ENCODE measurements at regions not wholly inside any gene's neighbourhood (a gene's known extent, or its start where the extent isn't known, plus 50 kb on each side); places are given as distances from the start of the nearest gene placed in this dataset.
"Not testable (repeated sequence)": the region's sequence is repeated elsewhere in the genome, so short reads cannot be mapped to it uniquely, and the experiment has no call there.

DNA sequence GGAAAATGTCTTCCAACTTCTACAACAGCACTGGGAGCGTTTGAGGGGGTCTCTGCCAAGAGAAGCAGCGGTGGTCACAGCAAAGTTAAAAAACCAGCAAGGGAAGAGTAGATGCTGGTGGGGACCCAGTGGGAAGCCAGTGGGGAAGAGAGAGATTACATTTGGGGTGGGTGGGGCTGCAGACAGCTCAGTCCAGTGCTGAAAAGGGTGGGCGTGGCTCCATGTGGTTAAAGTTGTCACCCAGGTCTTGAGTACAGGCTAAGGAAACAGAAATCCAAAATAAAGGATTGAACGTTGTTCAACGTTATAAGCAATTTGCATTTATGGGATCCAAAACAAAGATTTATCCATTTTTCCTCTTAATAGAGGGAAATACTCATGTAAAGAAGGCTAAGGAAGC, 106.3 kb upstream of the LY86 start:
- TF ChIP-seq ZNF274 (IDR thresholded peaks at IDR 0.05; ENCODE audit: low read depth, low read length): no peak
- H3K4me3 ChIP-seq (ENCODE audit: low read length): no peak overlapping the region

GRCh38 chr6:6483168-6483567, 105.4 kb upstream of the LY86 start:
- no peak for TF ChIP-seq ZNF274 (IDR thresholded peaks at IDR 0.05; ENCODE audit: low read depth, low read length)

DNA sequence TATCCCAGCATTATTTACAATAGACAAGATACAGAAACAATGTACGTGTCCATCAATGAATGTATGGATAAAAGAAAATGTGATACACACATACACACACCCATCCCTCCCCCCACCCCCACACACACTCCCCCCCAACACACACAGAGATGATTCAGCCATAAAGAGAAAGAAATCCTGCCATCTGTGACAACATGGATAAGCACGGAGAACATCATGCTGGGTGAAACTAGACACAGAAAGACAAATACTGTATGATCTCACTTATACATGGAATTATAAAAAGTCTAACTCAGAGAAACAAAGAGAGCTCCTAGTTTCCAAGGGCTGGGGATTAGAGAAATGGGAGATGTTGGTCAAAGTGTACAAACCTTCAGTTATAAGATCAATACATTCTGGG, 104.8 kb upstream of the LY86 start:
- no peak for TF ChIP-seq ZNF274 (IDR thresholded peaks at IDR 0.05; ENCODE audit: low read depth, low read length)

More at GRCh38 chr6:6483168-6483567, 105.4 kb upstream of the LY86 start:
- no peak overlapping the region for H3K4me3 ChIP-seq (ENCODE audit: low read length)

GRCh38 chr6:6484681-6485080, 103.8 kb upstream of the LY86 start:
- no peak for TF ChIP-seq ZNF274 (IDR thresholded peaks at IDR 0.05; ENCODE audit: low read depth, low read length)
- no peak overlapping the region for H3K4me3 ChIP-seq (ENCODE audit: low read length)

More for the DNA sequence above, 104.8 kb upstream of the LY86 start:
- no peak overlapping the region for H3K4me3 ChIP-seq (ENCODE audit: low read length)

GRCh38 chr6:6486595-6486994, 101.9 kb upstream of the LY86 start:
- no peak for TF ChIP-seq ZNF274 (IDR thresholded peaks at IDR 0.05; ENCODE audit: low read depth, low read length)
- H3K4me3 ChIP-seq (ENCODE audit: low read length): no peak overlapping the region

DNA sequence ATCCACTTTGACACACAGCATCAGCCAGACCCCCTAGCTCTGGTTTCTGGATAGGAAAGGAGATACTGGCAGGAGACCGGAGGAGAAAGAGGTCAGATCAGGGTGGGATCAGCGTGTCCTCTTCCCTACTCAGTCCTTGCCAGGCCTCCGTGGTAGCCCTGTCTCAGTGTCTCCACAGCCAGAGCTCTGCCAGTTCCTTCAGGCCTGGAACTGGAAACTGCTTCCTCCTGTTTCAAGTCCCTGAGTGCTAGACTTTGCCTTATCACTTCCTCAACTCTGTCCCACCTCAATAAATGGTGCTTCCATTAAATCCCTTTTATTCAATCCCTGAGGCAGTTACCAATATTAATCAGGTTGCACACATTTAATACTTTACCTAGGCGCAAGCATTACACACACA, 96.8 kb upstream of the LY86 start:
- no peak overlapping the region for H3K4me3 ChIP-seq (ENCODE audit: low read length)
- TF ChIP-seq ZNF274 (IDR thresholded peaks at IDR 0.05; ENCODE audit: low read depth, low read length): no peak

GRCh38 chr6:6492675-6493074, 95.8 kb upstream of the LY86 start:
- TF ChIP-seq ZNF274 (IDR thresholded peaks at IDR 0.05; ENCODE audit: low read depth, low read length): no peak

DNA sequence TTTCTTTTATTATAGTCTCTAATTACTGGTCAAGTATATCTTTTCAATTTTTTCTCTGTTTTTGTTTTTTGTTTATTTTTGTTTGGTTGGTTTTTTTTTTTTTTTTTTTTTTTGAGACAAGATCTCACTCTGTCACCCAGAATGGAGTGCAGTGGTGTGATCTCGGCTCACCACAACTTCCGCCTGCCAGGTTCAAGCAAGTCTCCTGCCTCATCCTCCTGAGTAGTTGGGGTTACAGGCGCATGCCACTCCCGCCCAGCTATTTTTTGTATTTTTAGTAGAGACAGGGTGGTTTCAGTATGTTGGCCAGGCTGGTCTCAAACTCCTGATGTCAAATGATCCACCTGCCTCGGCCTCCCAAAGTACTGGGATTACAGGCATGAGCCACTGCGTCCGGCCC, 94.4 kb upstream of the LY86 start:
- H3K4me3 ChIP-seq (ENCODE audit: low read length): not testable (repeated sequence)

More at GRCh38 chr6:6492675-6493074, 95.8 kb upstream of the LY86 start:
- H3K4me3 ChIP-seq (ENCODE audit: low read length): no peak overlapping the region

DNA sequence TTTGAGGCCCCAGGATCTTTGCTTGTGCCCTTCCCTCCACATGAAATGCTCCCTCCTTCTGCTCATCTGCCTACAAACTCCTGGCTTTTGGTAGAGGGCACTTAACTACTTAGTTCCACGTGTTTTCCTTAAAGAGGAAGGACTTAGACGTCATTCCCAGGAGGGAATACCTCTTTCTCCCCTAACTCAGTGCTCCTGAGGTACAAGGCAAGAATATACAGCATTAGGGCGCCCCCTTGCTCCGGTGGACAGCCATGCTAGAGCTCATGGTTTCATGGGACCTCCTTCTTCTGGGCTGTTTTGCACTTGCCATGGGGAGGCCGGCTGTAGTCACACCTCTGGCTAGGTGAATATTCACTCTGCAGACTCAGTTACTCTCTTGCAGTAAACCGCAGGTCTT, 93.8 kb upstream of the LY86 start:
- TF ChIP-seq ZNF274 (IDR thresholded peaks at IDR 0.05; ENCODE audit: low read depth, low read length): no peak
- no peak overlapping the region for H3K4me3 ChIP-seq (ENCODE audit: low read length)

GRCh38 chr6:6495851-6496250, 92.7 kb upstream of the LY86 start:
- no peak for TF ChIP-seq ZNF274 (IDR thresholded peaks at IDR 0.05; ENCODE audit: low read depth, low read length)
- no peak overlapping the region for H3K4me3 ChIP-seq (ENCODE audit: low read length)

GRCh38 chr6:6497541-6497940, 91.0 kb upstream of the LY86 start:
- no peak for TF ChIP-seq ZNF274 (IDR thresholded peaks at IDR 0.05; ENCODE audit: low read depth, low read length)
- no peak overlapping the region for H3K4me3 ChIP-seq (ENCODE audit: low read length)

DNA sequence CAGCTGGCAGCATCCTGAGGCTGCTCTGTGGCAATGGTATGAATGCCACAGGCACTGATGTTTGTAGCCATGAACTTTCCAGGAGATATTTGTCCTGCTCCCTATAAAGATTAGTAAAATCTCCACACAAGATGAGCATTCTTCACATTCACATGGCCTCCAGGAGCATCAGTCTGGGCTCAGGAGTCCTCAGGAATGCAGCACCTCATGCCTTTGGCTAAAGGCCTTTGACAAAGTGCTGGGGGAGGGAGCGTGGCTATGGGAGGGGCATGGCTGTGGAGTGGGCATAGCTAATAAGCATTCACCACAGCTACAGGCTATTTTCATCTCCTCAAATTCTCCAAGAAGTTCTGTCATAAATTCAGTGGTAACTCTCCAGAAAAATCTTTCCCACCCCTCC, 90.5 kb upstream of the LY86 start:
- H3K4me3 ChIP-seq (ENCODE audit: low read length): no peak overlapping the region
- TF ChIP-seq ZNF274 (IDR thresholded peaks at IDR 0.05; ENCODE audit: low read depth, low read length): no peak

DNA sequence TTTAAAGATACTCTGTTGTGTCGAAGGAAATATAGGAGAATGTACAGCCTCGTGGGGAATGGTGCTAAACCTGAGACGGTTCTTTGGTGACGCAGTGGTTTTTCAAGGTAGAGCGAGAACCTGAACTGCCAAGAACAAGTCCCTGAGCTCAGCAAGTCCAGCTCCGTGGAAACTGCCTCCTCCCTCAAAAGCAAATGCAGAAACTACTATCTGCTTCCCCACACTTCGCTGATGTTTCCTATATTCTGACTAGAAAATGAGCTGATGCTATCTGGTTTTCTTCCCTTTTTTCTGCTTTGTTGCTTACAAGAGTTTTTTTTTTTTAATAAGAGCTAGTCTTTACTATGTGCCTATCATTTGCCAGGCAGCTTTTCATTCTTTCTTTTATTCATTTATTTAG, 85.3 kb upstream of the LY86 start:
- TF ChIP-seq ZNF274 (IDR thresholded peaks at IDR 0.05; ENCODE audit: low read depth, low read length): no peak
- H3K4me3 ChIP-seq (ENCODE audit: low read length): no peak overlapping the region

DNA sequence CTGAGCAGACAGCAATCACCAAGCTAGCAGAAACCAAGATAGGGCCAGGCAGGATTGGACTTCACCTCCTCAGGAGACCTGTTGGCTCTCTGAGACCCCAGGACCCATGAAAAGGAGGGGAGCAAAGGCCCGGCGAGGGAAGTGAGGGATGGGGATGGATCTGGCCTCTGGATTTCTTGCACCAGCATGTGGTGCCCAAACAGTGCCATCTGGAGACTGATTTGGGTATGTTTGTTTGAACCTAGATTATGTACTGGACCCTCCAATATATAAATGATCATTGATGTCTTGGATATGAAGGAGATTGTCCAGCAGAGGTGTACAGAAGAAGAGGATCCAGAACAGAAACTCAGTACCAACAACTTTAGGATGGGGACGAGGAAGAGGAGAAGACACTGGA, 83.4 kb upstream of the LY86 start:
- H3K4me3 ChIP-seq (ENCODE audit: low read length): no peak overlapping the region
- no peak for TF ChIP-seq ZNF274 (IDR thresholded peaks at IDR 0.05; ENCODE audit: low read depth, low read length)

DNA sequence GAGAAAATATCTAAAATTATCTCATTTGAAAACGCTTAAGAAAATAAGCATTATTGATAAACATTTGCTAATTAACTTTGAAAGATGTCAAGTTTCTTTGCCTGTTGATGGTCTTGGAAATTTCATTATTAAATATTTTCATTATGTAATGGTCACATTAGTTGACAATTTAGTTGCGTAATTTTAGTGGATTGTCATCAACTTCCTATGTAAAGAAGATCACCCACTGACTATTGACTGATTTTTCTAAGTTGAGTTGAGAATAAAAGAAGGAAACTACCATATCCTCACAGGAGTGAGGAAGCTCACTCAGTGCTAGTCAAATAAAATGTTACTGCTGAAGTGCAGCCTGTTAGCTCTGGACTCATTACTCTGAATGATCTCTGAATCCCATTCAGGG, 79.9 kb upstream of the LY86 start:
- TF ChIP-seq ZNF274 (IDR thresholded peaks at IDR 0.05; ENCODE audit: low read depth, low read length): no peak
- no peak overlapping the region for H3K4me3 ChIP-seq (ENCODE audit: low read length)

DNA sequence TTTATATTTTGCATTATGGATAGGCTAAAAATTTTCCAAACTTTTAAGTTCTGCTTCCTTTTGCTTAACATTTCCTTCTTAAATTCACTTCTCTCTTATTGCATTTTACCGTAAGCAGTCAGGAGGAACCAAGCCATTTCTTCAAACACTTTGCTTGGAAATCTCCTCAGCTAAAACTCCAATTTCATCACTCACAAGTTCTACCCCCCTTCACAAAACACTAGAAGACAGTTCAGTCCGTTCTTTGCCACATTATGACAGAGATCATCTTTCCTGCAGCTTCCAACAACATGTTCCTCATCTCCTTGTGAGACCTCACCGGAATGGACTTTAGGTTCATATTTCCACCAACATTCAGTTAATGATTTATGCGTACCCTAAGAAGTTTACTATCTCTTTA, 79.2 kb upstream of the LY86 start:
- TF ChIP-seq ZNF274 (IDR thresholded peaks at IDR 0.05; ENCODE audit: low read depth, low read length): no peak

DNA sequence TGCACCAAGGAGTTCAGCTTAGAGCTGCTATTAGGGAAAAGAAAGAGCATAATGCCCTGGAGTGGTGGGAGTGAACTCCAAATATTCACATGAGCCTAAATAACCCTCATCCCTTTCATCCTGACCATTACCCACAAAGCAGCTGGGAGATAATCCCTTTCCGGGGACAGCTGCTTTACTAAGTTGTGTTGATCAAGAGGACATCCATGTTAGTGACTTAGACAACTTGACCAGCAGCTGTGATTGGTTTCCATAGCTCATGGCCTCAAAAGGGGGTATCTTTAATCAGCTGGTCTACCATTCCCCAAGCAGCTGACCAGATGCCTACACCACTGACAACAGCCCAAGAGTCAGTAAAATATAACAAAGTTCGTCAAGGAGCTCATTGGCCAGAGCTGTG, 75.8 kb upstream of the LY86 start:
- H3K4me3 ChIP-seq (ENCODE audit: low read length): no peak overlapping the region
- no peak for TF ChIP-seq ZNF274 (IDR thresholded peaks at IDR 0.05; ENCODE audit: low read depth, low read length)

More for the DNA sequence above, 79.2 kb upstream of the LY86 start:
- no peak overlapping the region for H3K4me3 ChIP-seq (ENCODE audit: low read length)
